Activated T-helper 1 cell treated with anti-CD3 and anti-CD28 coated beads, Interleukin-12 subunit alpha, Interleukin-12 subunit beta, Interleukin-2, Interleukin-4 antibody, amounts not matched to agents 30 ng/mL and 10 ng/mL and 1 ng/mL, durations not matched to agents 14 hours and 24 hours and 36 hours (primary cell): ENCODE measurements at regions not wholly inside any gene's neighbourhood (a gene's known extent, or its start where the extent isn't known, plus 50 kb on each side); places are given as distances from the start of the nearest gene placed in this dataset.

Source experiments
- DNase-seq: peaks from one replicate; pipeline ENCODE4 v3.0.0; 2021; ENCODE audit warnings: low spot score
- H3K27ac Mint-ChIP-seq: one replicate; pipeline ENCODE4 v1.8.0; 2021; ENCODE audit warnings: mild to moderate bottlenecking, mixed read lengths
- H3K27me3 Mint-ChIP-seq: one replicate; pipeline ENCODE4 v1.8.0; 2022; ENCODE audit warnings: mild to moderate bottlenecking, moderate library complexity, mixed read lengths; ENCODE audit not compliant: insufficient read depth
- H3K36me3 Mint-ChIP-seq: one replicate; pipeline ENCODE4 v1.8.0; 2021; ENCODE audit warnings: low read depth, mixed read lengths
- H3K4me1 Mint-ChIP-seq: one replicate; pipeline ENCODE4 v1.8.0; 2021; ENCODE audit warnings: low read depth, mixed read lengths
- H3K4me3 Mint-ChIP-seq: one replicate; pipeline ENCODE4 v1.8.0; 2021; ENCODE audit warnings: mild to moderate bottlenecking, moderate library complexity, mixed read lengths
- H3K9me3 Mint-ChIP-seq: one replicate; pipeline ENCODE4 v1.8.0; 2021; ENCODE audit warnings: mixed read lengths
- intact Hi-C: fragments of 100-400 bp; cut with micrococcal nuclease; formaldehyde crosslinking; loops from one replicate; pipeline ENCODE4 v1.15.1; 2024

- no peak for DNase-seq
- H3K4me3 Mint-ChIP-seq: no peak overlapping the region
- no peak overlapping the region for H3K27ac Mint-ChIP-seq
- H3K27me3 Mint-ChIP-seq: peaks cover 4% of the 10 kb centered on the region
- peaks cover 7% of the 10 kb centered on the region for H3K4me1 Mint-ChIP-seq
- intact Hi-C loops: no loop called here
- no peaks in the 10 kb centered on the region for H3K36me3 Mint-ChIP-seq
- H3K9me3 Mint-ChIP-seq: peaks cover 15% of the 10 kb centered on the region
These were observed 151.8 kb upstream of the B3GALT2 start for GRCh38 chr1:193338194-193338593.

- intact Hi-C loops: no loop called here
- Mint-ChIP-seq H3K36me3 (no peaks in the 10 kb centered on the region), H3K9me3 (peaks cover 33% of the 10 kb centered on the region), H3K27me3 (peaks cover 4% of the 10 kb centered on the region), H3K4me3 (no peak overlapping the region), H3K27ac (no peak overlapping the region), H3K4me1 (peaks cover 7% of the 10 kb centered on the region)
- no peak for DNase-seq
These were observed 149.5 kb upstream of the B3GALT2 start for GRCh38 chr1:193335806-193336428.

- intact Hi-C loops: no loop called here
- H3K36me3 Mint-ChIP-seq: no peaks in the 10 kb centered on the region
- peaks cover 47% of the 10 kb centered on the region for H3K9me3 Mint-ChIP-seq
- peaks cover 4% of the 10 kb centered on the region for H3K4me1 Mint-ChIP-seq
- no peak overlapping the region for H3K27ac Mint-ChIP-seq
- H3K4me3 Mint-ChIP-seq: no peak overlapping the region
- DNase-seq: no peak
- H3K27me3 Mint-ChIP-seq: peaks cover 4% of the 10 kb centered on the region
These were observed 146.8 kb upstream of the B3GALT2 start for GRCh38 chr1:193333166-193333565.

GRCh38 chr1:193326296-193326695 is 139.9 kb upstream of the B3GALT2 start:
- no peak for DNase-seq
- Mint-ChIP-seq H3K9me3 (peaks cover 39% of the 10 kb centered on the region), H3K36me3 (peaks cover 2% of the 10 kb centered on the region), H3K4me3 (no peak overlapping the region), H3K4me1 (no peaks in the 10 kb centered on the region), H3K27me3 (peaks cover 3% of the 10 kb centered on the region), H3K27ac (no peak overlapping the region)
- intact Hi-C loops: no loop called here

GRCh38 chr1:193325771-193326170 is 139.4 kb upstream of the B3GALT2 start:
- no peaks in the 10 kb centered on the region for H3K4me1 Mint-ChIP-seq
- H3K4me3 Mint-ChIP-seq: no peak overlapping the region
- DNase-seq: no peak
- no peak overlapping the region for H3K27ac Mint-ChIP-seq
- intact Hi-C loops: no loop called here
- peaks cover 3% of the 10 kb centered on the region for H3K27me3 Mint-ChIP-seq
- H3K9me3 Mint-ChIP-seq: peaks cover 37% of the 10 kb centered on the region
- H3K36me3 Mint-ChIP-seq: peaks cover 2% of the 10 kb centered on the region

- peaks cover 2% of the 10 kb centered on the region for H3K36me3 Mint-ChIP-seq
- peaks cover 3% of the 10 kb centered on the region for H3K27me3 Mint-ChIP-seq
- DNase-seq: no peak
- peaks cover 34% of the 10 kb centered on the region for H3K9me3 Mint-ChIP-seq
- H3K4me1 Mint-ChIP-seq: no peaks in the 10 kb centered on the region
- no peak overlapping the region for H3K27ac Mint-ChIP-seq
- H3K4me3 Mint-ChIP-seq: no peak overlapping the region
- intact Hi-C loops: no loop called here
These were observed 138.6 kb upstream of the B3GALT2 start for GRCh38 chr1:193325042-193325441.

GRCh38 chr1:193322211-193322610 is 135.8 kb upstream of the B3GALT2 start:
- Mint-ChIP-seq H3K27me3 (peaks cover 5% of the 10 kb centered on the region), H3K27ac (no peak overlapping the region), H3K4me3 (no peak overlapping the region), H3K4me1 (no peaks in the 10 kb centered on the region), H3K36me3 (peaks cover 2% of the 10 kb centered on the region), H3K9me3 (peaks cover 25% of the 10 kb centered on the region)
- no peak for DNase-seq
- intact Hi-C loops: no loop called here

- peaks cover 24% of the 10 kb centered on the region for H3K9me3 Mint-ChIP-seq
- intact Hi-C loops: no loop called here
- peaks cover 2% of the 10 kb centered on the region for H3K36me3 Mint-ChIP-seq
- H3K4me3 Mint-ChIP-seq: no peak overlapping the region
- no peaks in the 10 kb centered on the region for H3K4me1 Mint-ChIP-seq
- peaks cover 5% of the 10 kb centered on the region for H3K27me3 Mint-ChIP-seq
- H3K27ac Mint-ChIP-seq: no peak overlapping the region
- no peak for DNase-seq
These were observed 134.9 kb upstream of the B3GALT2 start for GRCh38 chr1:193321242-193321840.

- no peak overlapping the region for H3K27ac Mint-ChIP-seq
- H3K4me1 Mint-ChIP-seq: no peaks in the 10 kb centered on the region
- no peak for DNase-seq
- H3K9me3 Mint-ChIP-seq: peaks cover 19% of the 10 kb centered on the region
- H3K36me3 Mint-ChIP-seq: no peaks in the 10 kb centered on the region
- peaks cover 5% of the 10 kb centered on the region for H3K27me3 Mint-ChIP-seq
- H3K4me3 Mint-ChIP-seq: no peak overlapping the region
- intact Hi-C loops: no loop called here
These were observed 133.9 kb upstream of the B3GALT2 start for GRCh38 chr1:193320270-193320669.

GRCh38 chr1:193318347-193318746 is 131.9 kb upstream of the B3GALT2 start:
- intact Hi-C loops: no loop called here
- Mint-ChIP-seq H3K27ac (no peak overlapping the region), H3K36me3 (no peaks in the 10 kb centered on the region), H3K4me3 (no peak overlapping the region), H3K4me1 (no peaks in the 10 kb centered on the region), H3K27me3 (peaks cover 5% of the 10 kb centered on the region), H3K9me3 (peaks cover 9% of the 10 kb centered on the region)
- no peak for DNase-seq

- H3K27me3 Mint-ChIP-seq: peaks cover 4% of the 10 kb centered on the region
- no peak overlapping the region for H3K4me3 Mint-ChIP-seq
- H3K9me3 Mint-ChIP-seq: no peaks in the 10 kb centered on the region
- H3K27ac Mint-ChIP-seq: no peak overlapping the region
- no peak for DNase-seq
- no peaks in the 10 kb centered on the region for H3K36me3 Mint-ChIP-seq
- peaks cover 18% of the 10 kb centered on the region for H3K4me1 Mint-ChIP-seq
- intact Hi-C loops: no loop called here
These were observed 127.1 kb upstream of the B3GALT2 start for GRCh38 chr1:193313354-193314140.

GRCh38 chr1:193312432-193312831 is 126.0 kb upstream of the B3GALT2 start:
- peaks cover 18% of the 10 kb centered on the region for H3K4me1 Mint-ChIP-seq
- intact Hi-C loops: no loop called here
- H3K36me3 Mint-ChIP-seq: no peaks in the 10 kb centered on the region
- no peak overlapping the region for H3K27ac Mint-ChIP-seq
- H3K27me3 Mint-ChIP-seq: peaks cover 2% of the 10 kb centered on the region
- no peaks in the 10 kb centered on the region for H3K9me3 Mint-ChIP-seq
- no peak overlapping the region for H3K4me3 Mint-ChIP-seq
- DNase-seq: no peak

GRCh38 chr1:193311226-193311948 is 125.0 kb upstream of the B3GALT2 start:
- no peak overlapping the region for H3K4me3 Mint-ChIP-seq

More at GRCh38 chr1:193311226-193311948, 125.0 kb upstream of the B3GALT2 start:
- peaks cover 18% of the 10 kb centered on the region for H3K4me1 Mint-ChIP-seq
- no peaks in the 10 kb centered on the region for H3K36me3 Mint-ChIP-seq
- DNase-seq: no peak
- no peak overlapping the region for H3K27ac Mint-ChIP-seq
- no peaks in the 10 kb centered on the region for H3K9me3 Mint-ChIP-seq
- intact Hi-C loops: no loop called here
- peaks cover 2% of the 10 kb centered on the region for H3K27me3 Mint-ChIP-seq
